A673 (cell line): ENCODE measurements at regions not wholly inside any gene's neighbourhood (a gene's known extent, or its start where the extent isn't known, plus 50 kb on each side); places are given as distances from the start of the nearest gene placed in this dataset.

ENCODE experiments used
- BruUV-seq: library from RNA; stranded (reverse); fragments of 400-500 nt; replicated peaks from 2 replicates; lab custom pipeline; 2021; lab: Mats Ljungman, UMichigan
- CTCF ChIA-PET: fragments of 300-600 bp; sonication (Branson Sonifier 250); formaldehyde crosslinking; loops from one replicate; lab custom pipeline; 2022; ENCODE audit warnings: antibody characterized with exemption; lab: Charles Lee
- POLR2A ChIA-PET: fragments of 300-600 bp; sonication (Branson Sonifier 250); formaldehyde crosslinking; loops from one replicate; lab custom pipeline; 2022; ENCODE audit warnings: antibody characterized with exemption; ENCODE audit not compliant: low non-redundant PET; lab: Charles Lee
- DNase-seq: peaks from one replicate; pipeline ENCODE4 v3.0.0-alpha.2; 2015; ENCODE audit warnings: low spot score
- H3K27ac ChIP-seq: fragments of 200-600 bp; sonication (generic); 2 replicates; pipeline ENCODE4 v1.5.1; 2016; ENCODE audit warnings: mixed run types, low read depth, mild to moderate bottlenecking, mixed read lengths, antibody characterized with exemption, low read length; ENCODE audit not compliant: poor library complexity, severe bottlenecking
- H3K27me3 ChIP-seq: fragments of 200-600 bp; sonication (generic); replicated peaks from 2 replicates; pipeline ENCODE4 v1.6.1; 2017; ENCODE audit warnings: mixed run types, low read depth, mild to moderate bottlenecking, mixed read lengths, antibody characterized with exemption, low read length; ENCODE audit not compliant: insufficient read depth, poor library complexity
- H3K36me3 ChIP-seq: fragments of 200-600 bp; sonication (generic); 2 replicates; pipeline ENCODE4 v1.6.1; 2016; ENCODE audit warnings: mixed run types, mild to moderate bottlenecking, mixed read lengths, antibody characterized with exemption, low read length; ENCODE audit not compliant: insufficient read depth, poor library complexity, severe bottlenecking
- H3K4me1 ChIP-seq: fragments of 200-600 bp; sonication (generic); 2 replicates; pipeline ENCODE4 v1.6.1; 2017; ENCODE audit warnings: mixed run types, mild to moderate bottlenecking, mixed read lengths, antibody characterized with exemption, low read length; ENCODE audit not compliant: insufficient read depth, poor library complexity, severe bottlenecking
- H3K4me3 ChIP-seq: fragments of 200-600 bp; sonication (generic); 2 replicates; pipeline ENCODE4 v1.5.1; 2016; ENCODE audit warnings: low read depth, mixed run types, mild to moderate bottlenecking, mixed read lengths, low read length; ENCODE audit not compliant: poor library complexity, severe bottlenecking
- H3K9me3 ChIP-seq: fragments of 200-600 bp; sonication (generic); 2 replicates; pipeline ENCODE4 v1.6.1; 2016; ENCODE audit warnings: mixed run types, low read depth, mild to moderate bottlenecking, mixed read lengths, antibody characterized with exemption, low read length; ENCODE audit not compliant: poor library complexity, severe bottlenecking
- CTCF ChIP-seq: fragments of 300-800, 200-600 bp; sonication (generic); conservative IDR thresholded peaks from 2 replicates; pipeline ENCODE4 v1.5.1; 2017; ENCODE audit warnings: low read depth, mild to moderate bottlenecking, antibody characterized with exemption, low read length, moderate library complexity, mixed read lengths
- EZH2 ChIP-seq: fragments of 200-600 bp; sonication (generic); IDR thresholded peaks from 2 replicates; pipeline ENCODE4 v1.6.1; 2017; ENCODE audit warnings: borderline replicate concordance, low read depth, mild to moderate bottlenecking, mixed read lengths, antibody characterized with exemption, low read length; ENCODE audit not compliant: poor library complexity, severe bottlenecking
- intact Hi-C: fragments of 100-400 bp; cut with micrococcal nuclease; formaldehyde crosslinking; loops from one replicate; pipeline ENCODE4 v1.10.0; 2022; ENCODE audit not compliant: unreplicated experiment

DNA sequence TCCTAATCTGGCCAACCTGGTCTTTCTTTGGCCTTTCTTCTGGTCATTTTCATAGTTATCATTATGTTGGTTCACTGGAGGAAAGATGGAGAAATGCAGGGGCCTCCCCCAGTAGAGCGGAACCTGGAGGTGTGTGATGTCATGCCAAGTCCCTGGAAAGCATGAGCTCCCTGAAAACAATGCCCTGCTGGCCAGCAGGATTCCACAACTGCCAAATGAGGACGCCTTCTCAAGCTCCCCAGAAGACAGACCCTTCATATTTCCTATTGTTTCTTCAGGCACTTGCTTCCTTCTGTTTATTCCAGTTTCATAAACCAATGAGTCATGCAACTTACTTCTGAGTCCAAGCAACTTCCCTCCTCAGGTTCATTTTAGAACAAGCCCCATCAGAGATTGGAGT is 339.0 kb downstream of the GATA3 start:
- ChIA-PET CTCF (no interaction called here), POLR2A (no interaction called here)
- H3K36me3 ChIP-seq = no peaks in the 10 kb centered on the region
- H3K27me3 ChIP-seq = peaks cover 13% of the 10 kb centered on the region
- intact Hi-C loops = no loop called here
- peaks cover 7% of the 10 kb centered on the region for H3K4me1 ChIP-seq
- DNase-seq = no peak
- H3K27ac ChIP-seq = no peak overlapping the region
- no peaks in the 10 kb centered on the region for H3K9me3 ChIP-seq
- no TSS peak for BruUV-seq
- H3K4me3 ChIP-seq = no peak overlapping the region
- no peak for TF ChIP-seq CTCF

GRCh38 chr10:8396675-8397074 is 342.2 kb downstream of the GATA3 start:
- no TSS peak for BruUV-seq
- TF ChIP-seq CTCF = no peak
- no peak for TF ChIP-seq EZH2
- H3K36me3 ChIP-seq = no peaks in the 10 kb centered on the region
- no peaks in the 10 kb centered on the region for H3K9me3 ChIP-seq
- no peak overlapping the region for H3K27ac ChIP-seq
- peaks cover 13% of the 10 kb centered on the region for H3K27me3 ChIP-seq
- POLR2A ChIA-PET = no interaction called here
- no peak for DNase-seq
- intact Hi-C loops = no loop called here
- no peaks in the 10 kb centered on the region for H3K4me1 ChIP-seq
- CTCF ChIA-PET = no interaction called here
- no peak overlapping the region for H3K4me3 ChIP-seq

- CTCF ChIA-PET = no interaction called here
- DNase-seq = no peak
- Histone ChIP-seq H3K36me3 (no peaks in the 10 kb centered on the region), H3K27me3 (peaks cover 14% of the 10 kb centered on the region), H3K4me1 (no peaks in the 10 kb centered on the region), H3K27ac (no peak overlapping the region), H3K9me3 (no peaks in the 10 kb centered on the region), H3K4me3 (no peak overlapping the region)
- intact Hi-C loops = no loop called here
- TF ChIP-seq CTCF (no peak), EZH2 (no peak)
- no TSS peak for BruUV-seq
- POLR2A ChIA-PET = no interaction called here
Measured at GRCh38 chr10:8398771-8399170, 344.3 kb downstream of the GATA3 start.
